ENCODE measurements at regions not wholly inside any gene's neighbourhood (a gene's known extent, or its start where the extent isn't known, plus 50 kb on each side); places are given as distances from the start of the nearest gene placed in this dataset.

DNA sequence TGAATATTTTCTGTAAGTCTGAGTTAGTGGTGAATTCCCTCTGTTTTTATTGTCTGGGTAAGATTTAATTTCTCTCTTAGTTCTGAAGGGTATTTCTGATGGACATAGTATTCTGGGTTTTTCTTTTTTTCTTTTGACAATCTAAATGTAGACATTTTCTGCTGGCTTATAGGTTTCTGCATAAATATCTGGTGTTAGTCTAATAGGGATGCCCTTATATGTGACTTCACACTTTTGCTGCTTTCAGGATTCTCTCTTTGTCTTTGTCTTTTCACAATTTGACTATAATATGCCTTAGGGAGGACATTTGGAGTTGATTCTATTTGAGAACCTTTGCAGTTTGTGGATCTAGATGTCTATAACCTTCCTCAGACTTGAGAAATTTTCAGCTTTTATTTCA lies 667.2 kb downstream of the EPHA7 start:
- Histone ChIP-seq H3K27me3 (replicated peaks; ENCODE audit: control insufficient read depth, insufficient read depth, low read length) (no peaks in the 10 kb centered on the region), H3K36me3 (ENCODE audit: control insufficient read depth, insufficient read depth, low read length) (no peaks in the 10 kb centered on the region), H3K4me3 (replicated peaks; ENCODE audit: low read depth, low read length) (no peak overlapping the region)
- TF ChIP-seq CTCF (IDR thresholded peaks at IDR 0.05; ENCODE audit: insufficient read depth, low read length, poor library complexity, severe bottlenecking), result no peak
- no peak for DNase-seq (ENCODE audit: extremely low read depth, insufficient read length)

DNA sequence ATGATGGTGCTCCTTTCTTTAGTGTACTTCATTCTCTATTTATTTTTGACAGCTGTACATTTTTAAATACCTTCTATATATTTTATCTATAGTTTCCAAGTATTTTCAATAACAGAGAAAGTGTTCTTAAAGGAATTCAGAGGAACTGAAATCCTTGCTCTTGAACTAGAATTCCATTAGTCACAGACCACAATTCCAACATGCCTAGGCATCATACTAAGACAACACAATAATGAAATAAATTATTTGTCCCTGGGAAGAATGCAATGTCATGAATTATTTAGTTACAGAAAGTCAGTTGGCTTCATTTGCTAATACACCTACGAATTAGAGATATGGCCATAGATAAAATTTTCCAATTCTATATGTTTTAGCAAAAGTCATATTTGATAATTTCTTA lies 671.2 kb downstream of the EPHA7 start:
- no peak for DNase-seq (ENCODE audit: extremely low read depth, insufficient read length)
- TF ChIP-seq CTCF (IDR thresholded peaks at IDR 0.05; ENCODE audit: insufficient read depth, low read length, poor library complexity, severe bottlenecking), result no peak
- H3K4me3 ChIP-seq (replicated peaks; ENCODE audit: low read depth, low read length), result no peak overlapping the region
- no peaks in the 10 kb centered on the region for H3K27me3 ChIP-seq (replicated peaks; ENCODE audit: control insufficient read depth, insufficient read depth, low read length)
- no peaks in the 10 kb centered on the region for H3K36me3 ChIP-seq (ENCODE audit: control insufficient read depth, insufficient read depth, low read length)

DNA sequence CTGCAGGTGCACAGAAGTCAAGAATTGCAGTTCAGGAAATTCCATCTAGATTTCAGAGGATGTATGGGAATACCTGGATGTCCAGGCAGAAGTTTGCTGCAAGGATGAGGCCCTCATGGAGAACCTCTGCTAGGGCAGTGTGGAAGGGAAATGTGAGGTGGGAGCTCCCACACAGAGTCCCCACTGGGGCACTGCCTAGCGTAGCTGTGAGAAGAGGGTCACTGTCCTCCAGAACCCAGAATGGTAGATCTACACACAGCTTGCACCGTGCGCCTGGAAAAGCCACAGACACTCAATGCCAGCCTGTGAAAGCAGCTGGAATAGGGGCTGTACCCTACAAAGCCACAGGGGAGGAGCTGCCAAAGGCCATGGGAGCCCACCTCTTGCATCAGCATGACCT lies 681.4 kb downstream of the EPHA7 start:
- H3K4me3 ChIP-seq (replicated peaks; ENCODE audit: low read depth, low read length), result no peak overlapping the region
- no peaks in the 10 kb centered on the region for H3K36me3 ChIP-seq (ENCODE audit: control insufficient read depth, insufficient read depth, low read length)
- TF ChIP-seq CTCF (IDR thresholded peaks at IDR 0.05; ENCODE audit: insufficient read depth, low read length, poor library complexity, severe bottlenecking), result no peak
- no peak for DNase-seq (ENCODE audit: extremely low read depth, insufficient read length)
- H3K27me3 ChIP-seq (replicated peaks; ENCODE audit: control insufficient read depth, insufficient read depth, low read length), result no peaks in the 10 kb centered on the region

- H3K4me3 ChIP-seq (replicated peaks; ENCODE audit: low read depth, low read length), result no peak overlapping the region
- no peak for DNase-seq (ENCODE audit: extremely low read depth, insufficient read length)
- no peaks in the 10 kb centered on the region for H3K27me3 ChIP-seq (replicated peaks; ENCODE audit: control insufficient read depth, insufficient read depth, low read length)
- no peaks in the 10 kb centered on the region for H3K36me3 ChIP-seq (ENCODE audit: control insufficient read depth, insufficient read depth, low read length)
- TF ChIP-seq CTCF (IDR thresholded peaks at IDR 0.05; ENCODE audit: insufficient read depth, low read length, poor library complexity, severe bottlenecking), result no peak
Observed at GRCh38 chr6:92723390-92723931, 695.9 kb downstream of the EPHA7 start.

GRCh38 chr6:92719773-92720172 lies 699.6 kb downstream of the EPHA7 start:
- H3K27me3 ChIP-seq (replicated peaks; ENCODE audit: control insufficient read depth, insufficient read depth, low read length), result no peaks in the 10 kb centered on the region
- TF ChIP-seq CTCF (IDR thresholded peaks at IDR 0.05; ENCODE audit: insufficient read depth, low read length, poor library complexity, severe bottlenecking), result no peak
- no peak overlapping the region for H3K4me3 ChIP-seq (replicated peaks; ENCODE audit: low read depth, low read length)
- no peaks in the 10 kb centered on the region for H3K36me3 ChIP-seq (ENCODE audit: control insufficient read depth, insufficient read depth, low read length)
- DNase-seq (ENCODE audit: extremely low read depth, insufficient read length), result no peak

DNA sequence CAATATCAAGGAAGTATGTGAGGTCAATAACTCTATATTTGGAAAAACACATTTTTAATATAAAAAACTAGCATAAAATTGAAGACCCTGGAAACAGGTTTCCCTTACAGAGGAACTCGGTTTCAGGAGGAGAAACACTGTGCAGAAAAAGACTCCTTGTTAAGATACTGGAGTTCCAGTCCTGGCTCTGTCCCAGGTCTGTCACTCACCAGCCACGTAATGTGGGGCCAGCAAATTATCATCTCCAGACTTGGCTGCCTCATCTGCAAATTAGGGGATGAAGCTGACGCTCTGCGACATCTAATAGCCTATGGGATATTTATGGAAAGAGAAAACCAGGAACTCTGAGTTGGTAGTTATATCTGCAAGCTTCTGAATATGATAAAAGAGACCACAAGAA lies 702.7 kb downstream of the EPHA7 start:
- no peak for TF ChIP-seq CTCF (IDR thresholded peaks at IDR 0.05; ENCODE audit: insufficient read depth, low read length, poor library complexity, severe bottlenecking)

More for the DNA sequence above, 702.7 kb downstream of the EPHA7 start:
- no peak overlapping the region for H3K4me3 ChIP-seq (replicated peaks; ENCODE audit: low read depth, low read length)
- DNase-seq (ENCODE audit: extremely low read depth, insufficient read length), result no peak
- H3K27me3 ChIP-seq (replicated peaks; ENCODE audit: control insufficient read depth, insufficient read depth, low read length), result no peaks in the 10 kb centered on the region
- H3K36me3 ChIP-seq (ENCODE audit: control insufficient read depth, insufficient read depth, low read length), result no peaks in the 10 kb centered on the region
